Uterus (tissue), 2 donors: ENCODE measurements at regions not wholly inside any gene's neighbourhood (a gene's known extent, or its start where the extent isn't known, plus 50 kb on each side); places are given as distances from the start of the nearest gene placed in this dataset.

ENCODE experiments used
- CTCF ChIP-seq, 4 experiments: fragments of 200-600 bp in 2 of 4; fragments of 450-650 bp in 2 of 4; sonication (generic) in 2 of 4; IDR thresholded peaks; one replicate each; pipeline ENCODE4 v1.5.1; 2016 to 2019; ENCODE audit warnings: antibody characterized with exemption in 4 of 4, mild to moderate bottlenecking in 2 of 4, moderate library complexity in 1 of 4
- POLR2A ChIP-seq, 2 donors: fragments of 450-650 bp; IDR thresholded peaks; one replicate each; pipeline ENCODE4 v1.6.1; 2016; ENCODE audit warnings: antibody characterized with exemption in 2 of 2, mild to moderate bottlenecking in 1 of 2, moderate library complexity in 1 of 2

GRCh38 chr17:72238157-72238673 is 117.4 kb downstream of the SOX9 start:
- TF ChIP-seq POLR2A (IDR thresholded peaks at IDR 0.05) (no peak), CTCF (IDR thresholded peaks at IDR 0.05) (no peak)
